HL-60 (cell line): ENCODE measurements at regions not wholly inside any gene's neighbourhood (a gene's known extent, or its start where the extent isn't known, plus 50 kb on each side); places are given as distances from the start of the nearest gene placed in this dataset.
"Not testable (repeated sequence)": the region's sequence is repeated elsewhere in the genome, so short reads cannot be mapped to it uniquely, and the experiment has no call there.

Source experiments
- DNase-seq, 2 experiments: peaks; one replicate each; pipeline ENCODE4 v3.0.0-alpha.2; 2010 to 2020; ENCODE audit warnings: low read depth in 1 of 2, low spot score in 1 of 2
- H3K27ac ChIP-seq: fragments of 250-450 bp; sonication (Bioruptor Pico); replicated peaks from 2 replicates; pipeline ENCODE4 v1.5.1; 2020; ENCODE audit warnings: mild to moderate bottlenecking, moderate library complexity
- H3K27me3 ChIP-seq: fragments of 250-450 bp; sonication (Bioruptor Pico); 2 replicates; pipeline ENCODE4 v1.5.1; 2021; ENCODE audit warnings: mild to moderate bottlenecking, moderate library complexity; ENCODE audit not compliant: insufficient read depth, poor library complexity, severe bottlenecking
- H3K4me3 ChIP-seq: replicated peaks from 2 replicates; pipeline ENCODE4 v1.5.1; 2011; ENCODE audit warnings: mild to moderate bottlenecking, control low read depth, low read length; ENCODE audit not compliant: insufficient read depth
- GABPA ChIP-seq: IDR thresholded peaks from 2 replicates; pipeline ENCODE4 v1.6.1; 2012; ENCODE audit warnings: low read depth
- POLR2AphosphoS5 ChIP-seq: IDR thresholded peaks from 2 replicates; pipeline ENCODE4 v1.6.1; 2012; ENCODE audit warnings: low read depth
- SPI1 ChIP-seq: IDR thresholded peaks from 2 replicates; pipeline ENCODE4 v1.6.1; 2012; ENCODE audit warnings: low read depth, mild to moderate bottlenecking, borderline replicate concordance
- TF ChIP-seq, protein P1 (sequence below): IDR thresholded peaks from 2 replicates; pipeline ENCODE4 v1.6.1; 2012; ENCODE audit warnings: low read depth; ENCODE audit not compliant: insufficient replicate concordance
- TF ChIP-seq, protein P2 (sequence below): IDR thresholded peaks from one replicate; pipeline ENCODE4 v1.5.1; 2011; ENCODE audit warnings: low read length, control low read depth, inconsistent platforms; ENCODE audit not compliant: insufficient read depth

DNA sequence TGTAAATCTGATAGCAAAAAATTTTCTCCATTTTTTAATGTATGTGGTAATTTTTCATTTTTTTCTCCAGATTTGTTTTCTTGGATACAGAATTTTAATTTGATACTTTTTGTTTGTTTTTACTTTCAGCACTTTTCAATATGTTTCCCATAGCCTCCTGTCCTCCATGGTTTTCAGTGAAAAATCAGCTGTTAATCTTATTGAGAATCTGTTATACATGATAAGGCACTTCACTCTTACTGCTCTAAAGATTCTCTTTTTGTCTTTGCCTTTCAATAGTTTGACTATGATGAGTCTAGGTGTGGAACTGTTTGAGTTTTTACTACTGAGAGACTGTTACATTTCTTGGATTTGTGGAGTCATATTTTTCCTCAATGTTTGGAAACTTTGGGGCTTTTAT lies 455.7 kb upstream of the NUDT12 start:
- Histone ChIP-seq H3K27me3 (no peaks in the 10 kb centered on the region), H3K4me3 (no peak overlapping the region), H3K27ac (no peak overlapping the region)
- TF ChIP-seq, protein P1, sequence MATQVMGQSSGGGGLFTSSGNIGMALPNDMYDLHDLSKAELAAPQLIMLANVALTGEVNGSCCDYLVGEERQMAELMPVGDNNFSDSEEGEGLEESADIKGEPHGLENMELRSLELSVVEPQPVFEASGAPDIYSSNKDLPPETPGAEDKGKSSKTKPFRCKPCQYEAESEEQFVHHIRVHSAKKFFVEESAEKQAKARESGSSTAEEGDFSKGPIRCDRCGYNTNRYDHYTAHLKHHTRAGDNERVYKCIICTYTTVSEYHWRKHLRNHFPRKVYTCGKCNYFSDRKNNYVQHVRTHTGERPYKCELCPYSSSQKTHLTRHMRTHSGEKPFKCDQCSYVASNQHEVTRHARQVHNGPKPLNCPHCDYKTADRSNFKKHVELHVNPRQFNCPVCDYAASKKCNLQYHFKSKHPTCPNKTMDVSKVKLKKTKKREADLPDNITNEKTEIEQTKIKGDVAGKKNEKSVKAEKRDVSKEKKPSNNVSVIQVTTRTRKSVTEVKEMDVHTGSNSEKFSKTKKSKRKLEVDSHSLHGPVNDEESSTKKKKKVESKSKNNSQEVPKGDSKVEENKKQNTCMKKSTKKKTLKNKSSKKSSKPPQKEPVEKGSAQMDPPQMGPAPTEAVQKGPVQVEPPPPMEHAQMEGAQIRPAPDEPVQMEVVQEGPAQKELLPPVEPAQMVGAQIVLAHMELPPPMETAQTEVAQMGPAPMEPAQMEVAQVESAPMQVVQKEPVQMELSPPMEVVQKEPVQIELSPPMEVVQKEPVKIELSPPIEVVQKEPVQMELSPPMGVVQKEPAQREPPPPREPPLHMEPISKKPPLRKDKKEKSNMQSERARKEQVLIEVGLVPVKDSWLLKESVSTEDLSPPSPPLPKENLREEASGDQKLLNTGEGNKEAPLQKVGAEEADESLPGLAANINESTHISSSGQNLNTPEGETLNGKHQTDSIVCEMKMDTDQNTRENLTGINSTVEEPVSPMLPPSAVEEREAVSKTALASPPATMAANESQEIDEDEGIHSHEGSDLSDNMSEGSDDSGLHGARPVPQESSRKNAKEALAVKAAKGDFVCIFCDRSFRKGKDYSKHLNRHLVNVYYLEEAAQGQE: no peak
- no peak for TF ChIP-seq POLR2AphosphoS5
- TF ChIP-seq, protein P2, sequence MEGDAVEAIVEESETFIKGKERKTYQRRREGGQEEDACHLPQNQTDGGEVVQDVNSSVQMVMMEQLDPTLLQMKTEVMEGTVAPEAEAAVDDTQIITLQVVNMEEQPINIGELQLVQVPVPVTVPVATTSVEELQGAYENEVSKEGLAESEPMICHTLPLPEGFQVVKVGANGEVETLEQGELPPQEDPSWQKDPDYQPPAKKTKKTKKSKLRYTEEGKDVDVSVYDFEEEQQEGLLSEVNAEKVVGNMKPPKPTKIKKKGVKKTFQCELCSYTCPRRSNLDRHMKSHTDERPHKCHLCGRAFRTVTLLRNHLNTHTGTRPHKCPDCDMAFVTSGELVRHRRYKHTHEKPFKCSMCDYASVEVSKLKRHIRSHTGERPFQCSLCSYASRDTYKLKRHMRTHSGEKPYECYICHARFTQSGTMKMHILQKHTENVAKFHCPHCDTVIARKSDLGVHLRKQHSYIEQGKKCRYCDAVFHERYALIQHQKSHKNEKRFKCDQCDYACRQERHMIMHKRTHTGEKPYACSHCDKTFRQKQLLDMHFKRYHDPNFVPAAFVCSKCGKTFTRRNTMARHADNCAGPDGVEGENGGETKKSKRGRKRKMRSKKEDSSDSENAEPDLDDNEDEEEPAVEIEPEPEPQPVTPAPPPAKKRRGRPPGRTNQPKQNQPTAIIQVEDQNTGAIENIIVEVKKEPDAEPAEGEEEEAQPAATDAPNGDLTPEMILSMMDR: no peak
- no peak for TF ChIP-seq SPI1
- TF ChIP-seq GABPA: no peak
- DNase-seq: no peak

DNA sequence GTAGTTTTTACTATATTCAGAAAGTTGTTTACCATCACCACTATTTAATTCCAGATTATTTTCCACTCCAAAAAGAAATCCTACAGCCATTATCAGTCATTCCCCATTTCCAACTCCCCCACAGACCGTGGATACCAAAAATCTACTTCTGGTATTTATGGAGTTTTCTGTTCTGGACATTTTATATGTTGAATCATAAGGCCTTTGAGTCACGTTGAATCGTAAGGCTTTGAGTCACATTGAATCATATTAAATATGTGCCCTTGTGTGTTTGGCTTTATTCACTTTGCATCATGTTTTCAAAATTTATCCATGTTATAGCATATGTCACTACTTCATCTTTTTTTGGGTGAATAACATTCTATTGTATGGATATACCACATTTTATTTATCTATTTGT lies 454.1 kb upstream of the NUDT12 start:
- Histone ChIP-seq H3K27ac (no peak overlapping the region), H3K27me3 (no peaks in the 10 kb centered on the region), H3K4me3 (no peak overlapping the region)
- DNase-seq: no peak
- no peak for TF ChIP-seq POLR2AphosphoS5
- TF ChIP-seq, protein P2: no peak
- no peak for TF ChIP-seq SPI1
- TF ChIP-seq GABPA: no peak
- TF ChIP-seq, protein P1: no peak

DNA sequence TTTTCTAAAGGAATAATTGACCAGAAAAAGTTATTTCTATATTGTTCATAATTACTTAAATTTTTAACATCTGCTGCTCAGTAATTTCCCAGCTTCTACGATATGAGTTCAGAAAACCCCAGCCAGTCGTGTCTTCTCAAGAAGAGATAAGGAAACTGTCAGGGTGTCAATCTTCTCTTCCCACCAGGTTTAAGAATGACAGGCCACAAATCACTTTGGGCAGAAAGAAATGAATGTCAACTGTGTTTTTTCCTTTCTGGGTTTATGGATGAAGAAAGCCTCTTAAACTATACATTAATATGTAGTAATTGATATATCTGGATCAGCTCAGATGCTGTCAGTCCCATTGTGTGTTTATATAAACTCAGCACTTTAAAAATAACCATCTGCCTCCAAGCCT lies 453.2 kb upstream of the NUDT12 start:
- Histone ChIP-seq H3K27me3 (no peaks in the 10 kb centered on the region), H3K27ac (no peak overlapping the region), H3K4me3 (no peak overlapping the region)
- TF ChIP-seq POLR2AphosphoS5: no peak
- TF ChIP-seq SPI1: no peak
- no peak for TF ChIP-seq GABPA
- TF ChIP-seq, protein P1: no peak
- TF ChIP-seq, protein P2: no peak
- DNase-seq: no peak

DNA sequence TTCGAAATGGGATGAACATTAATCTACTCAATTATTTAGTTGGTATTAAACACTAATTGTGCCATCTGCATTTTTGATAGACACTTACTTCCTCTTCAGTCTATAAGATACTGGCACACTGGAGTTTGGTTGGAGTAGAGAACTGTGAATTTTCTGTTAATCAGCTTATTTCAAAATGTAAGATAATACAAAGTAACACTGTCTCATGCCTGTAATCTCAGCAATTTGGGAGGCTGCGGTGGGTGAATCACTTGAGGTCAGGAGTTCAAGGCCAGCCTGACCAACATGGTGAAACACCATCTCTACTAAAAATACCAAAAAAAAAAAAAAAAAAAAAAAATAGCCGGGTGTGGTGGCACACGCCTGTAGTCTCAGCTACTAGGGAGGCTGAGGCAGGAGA lies 440.2 kb upstream of the NUDT12 start:
- H3K27ac ChIP-seq, DNase-seq, H3K4me3 ChIP-seq, H3K27me3 ChIP-seq: not testable (repeated sequence)
